K562 (cell line): ENCODE measurements at regions not wholly inside any gene's neighbourhood (a gene's known extent, or its start where the extent isn't known, plus 50 kb on each side); places are given as distances from the start of the nearest gene placed in this dataset.

Source experiments
- DLX4 ChIP-seq: fragments of 250-450 bp; sonication (Bioruptor Pico); IDR thresholded peaks from 2 replicates; pipeline ENCODE4 v1.6.1; 2021; ENCODE audit warnings: mild to moderate bottlenecking
- ETV5 ChIP-seq: sonication (generic); formaldehyde crosslinking; IDR thresholded peaks from 2 replicates; pipeline ENCODE4 v1.4.0; 2020; ENCODE audit warnings: low read depth, mild to moderate bottlenecking, missing genetic modification reagents
- ID3 ChIP-seq, 2 experiments: fragments of 250-450 bp in 1 of 2; fragments of 450-650 bp in 1 of 2; sonication (Bioruptor Pico) in 1 of 2; IDR thresholded peaks; 2 replicates each; pipeline versions ENCODE4 v1.6.1 to v1.8.0; 2016 to 2021; ENCODE audit warnings: mild to moderate bottlenecking in 2 of 2, moderate library complexity in 2 of 2, missing compliant biosample characterization in 1 of 2, missing genetic modification characterization in 1 of 2
- MBD1 ChIP-seq: fragments of 250-450 bp; sonication (Bioruptor Pico); IDR thresholded peaks from 2 replicates; pipeline ENCODE4 v1.8.0; 2022; ENCODE audit warnings: inconsistent platforms
- NFE2L1 ChIP-seq: fragments of 450-650 bp; IDR thresholded peaks from 2 replicates; pipeline ENCODE4 v1.6.1; 2016; ENCODE audit warnings: missing genetic modification characterization, low read depth, mild to moderate bottlenecking, missing compliant biosample characterization, moderate library complexity, borderline replicate concordance
- NR2C2 ChIP-seq, 2 experiments: fragments of 200-800 bp in 1 of 2; sonication (Bioruptor generic) in 1 of 2; sonication (generic) in 1 of 2; formaldehyde crosslinking in 1 of 2; IDR thresholded peaks; 2 replicates each; pipeline versions ENCODE4 v1.6.1 to v1.8.0; 2016 to 2022; ENCODE audit warnings: mild to moderate bottlenecking in 1 of 2, missing compliant biosample characterization in 1 of 2, missing genetic modification characterization in 1 of 2, missing genetic modification reagents in 1 of 2
- PHB ChIP-seq: fragments of 250-450 bp; sonication (Bioruptor Pico); IDR thresholded peaks from 2 replicates; pipeline ENCODE4 v1.5.0; 2021
- PHF21A ChIP-seq: fragments of 450-650 bp; IDR thresholded peaks from 2 replicates; pipeline ENCODE4 v1.6.1; 2017; ENCODE audit warnings: low read depth, borderline replicate concordance
- POLR3G ChIP-seq: IDR thresholded peaks from 2 replicates; pipeline ENCODE4 v1.6.1; 2011; ENCODE audit not compliant: insufficient read length, insufficient replicate concordance; ENCODE audit errors: extremely low read depth
- RAD21 ChIP-seq, 2 experiments: fragments of 250-450 bp in 1 of 2; fragments of 450-650 bp in 1 of 2; sonication (Bioruptor Pico) in 1 of 2; formaldehyde crosslinking in 1 of 2; IDR thresholded peaks in 1 of 2; conservative IDR thresholded peaks in 1 of 2; 2 replicates each; pipeline versions ENCODE4 v1.4.0 to v1.8.0; 2020 to 2022; ENCODE audit warnings: mild to moderate bottlenecking in 2 of 2, moderate library complexity in 1 of 2
- TAL1 ChIP-seq: fragments of 450-650 bp; IDR thresholded peaks from 2 replicates; pipeline ENCODE4 v1.6.1; 2016; ENCODE audit warnings: mild to moderate bottlenecking
- TFAP4 ChIP-seq: sonication (generic); formaldehyde crosslinking; IDR thresholded peaks from 2 replicates; pipeline ENCODE4 v1.8.0; 2022; ENCODE audit warnings: missing genetic modification reagents, mild to moderate bottlenecking, moderate library complexity, borderline replicate concordance
- XRCC5 ChIP-seq: fragments of 200-400 bp; formaldehyde crosslinking; IDR thresholded peaks from 2 replicates; pipeline ENCODE4 v1.6.1; 2017; ENCODE audit warnings: low read depth, mild to moderate bottlenecking, low read length
- ZBED1 ChIP-seq: IDR thresholded peaks from 2 replicates; pipeline ENCODE4 v1.6.1; 2014
- ZBTB11 ChIP-seq, 3 experiments: fragments of 200-800 bp in 1 of 3; fragments of 250-450 bp in 1 of 3; fragments of 450-650 bp in 1 of 3; sonication (Bioruptor Pico) in 1 of 3; sonication (Bioruptor generic) in 1 of 3; formaldehyde crosslinking in 1 of 3; IDR thresholded peaks; 2 replicates each; pipeline versions ENCODE4 v1.6.1 to v1.8.0; 2016 to 2022; ENCODE audit warnings: mild to moderate bottlenecking in 2 of 3, missing genetic modification characterization in 2 of 3, missing compliant biosample characterization in 1 of 3, moderate library complexity in 1 of 3
- ZBTB7A ChIP-seq: IDR thresholded peaks from 2 replicates; pipeline ENCODE4 v1.6.1; 2011; ENCODE audit warnings: low read depth, mild to moderate bottlenecking, low read length, moderate library complexity, borderline replicate concordance; ENCODE audit not compliant: control insufficient read depth
- ZNF655 ChIP-seq: fragments of 250-450 bp; sonication (Bioruptor Pico); IDR thresholded peaks from 2 replicates; pipeline ENCODE4 v1.5.0; 2021
- ZNF766 ChIP-seq: fragments of 200-800 bp; sonication (Bioruptor generic); conservative IDR thresholded peaks from 2 replicates; pipeline ENCODE4 v1.6.1; 2016; ENCODE audit warnings: missing genetic modification characterization, missing compliant biosample characterization

GRCh38 chr17:77086433-77087010 is 54.2 kb upstream of the SEC14L1 start (continued):
- no peak for TF ChIP-seq ID3 (CRISPR knock-in tag; IDR thresholded peaks at IDR 0.05)
- TF ChIP-seq ID3 (tag; IDR thresholded peaks at IDR 0.05): no peak
- no peak for TF ChIP-seq ZBED1
- peak; percentile 58; the same call in 1 of the 2 replicates for TF ChIP-seq TFAP4
- TF ChIP-seq NFE2L1 (tag): no peak
- TF ChIP-seq ZNF655 (CRISPR knock-in tag): no peak
- peak; percentile 67 to 77 for TF ChIP-seq RAD21 (CRISPR knock-in tag; conservative IDR thresholded peaks at IDR 0.05 in 1 of 2, IDR thresholded peaks at IDR 0.05 in 1 of 2)
- TF ChIP-seq ZBTB11 (CRISPR knock-in tag; IDR thresholded peaks at IDR 0.05): no peak
- TF ChIP-seq POLR3G: no peak
- no peak for TF ChIP-seq TAL1
- TF ChIP-seq ZBTB7A: peak; percentile 32; the same call in 1 of the 2 replicates
- TF ChIP-seq PHB (CRISPR knock-in tag): no peak
- no peak for TF ChIP-seq PHF21A
- TF ChIP-seq DLX4 (CRISPR knock-in tag): no peak
- no peak for TF ChIP-seq ZNF766 (CRISPR knock-in tag)
- no peak for TF ChIP-seq XRCC5
- no peak for TF ChIP-seq MBD1 (CRISPR knock-in tag)
- no peak for TF ChIP-seq NR2C2 (CRISPR knock-in tag; IDR thresholded peaks at IDR 0.05)
- no peak for TF ChIP-seq NR2C2 (tag; IDR thresholded peaks at IDR 0.05)
- TF ChIP-seq ETV5 (CRISPR knock-in tag): no peak
